Activated naive CD8-positive, alpha-beta T cell treated with anti-CD3 and anti-CD28 coated beads, Interleukin-2, amount 50 U/mL, for 24 hours (primary cell): ENCODE measurements at regions not wholly inside any gene's neighbourhood (a gene's known extent, or its start where the extent isn't known, plus 50 kb on each side); places are given as distances from the start of the nearest gene placed in this dataset.

Experiments used
- ATAC-seq: fragments of 150-1000 bp; cut with Tn5 transposase; one replicate; pipeline ENCODE4 v1.10.0; 2021
- DNase-seq: peaks from one replicate; pipeline ENCODE4 v3.0.0; 2021
- H3K27ac Mint-ChIP-seq: one replicate; pipeline ENCODE4 v1.8.0; 2021; ENCODE audit warnings: mild to moderate bottlenecking, mixed read lengths
- H3K27me3 Mint-ChIP-seq: one replicate; pipeline ENCODE4 v1.8.0; 2021; ENCODE audit warnings: mixed read lengths
- H3K36me3 Mint-ChIP-seq: one replicate; pipeline ENCODE4 v1.8.0; 2021; ENCODE audit warnings: low read depth, mixed read lengths
- H3K4me1 Mint-ChIP-seq: one replicate; pipeline ENCODE4 v1.8.0; 2021; ENCODE audit warnings: mixed read lengths
- H3K4me3 Mint-ChIP-seq: one replicate; pipeline ENCODE4 v1.8.0; 2021; ENCODE audit warnings: mild to moderate bottlenecking, moderate library complexity, mixed read lengths
- H3K9me3 Mint-ChIP-seq: one replicate; pipeline ENCODE4 v1.8.0; 2021; ENCODE audit warnings: mixed read lengths

- DNase-seq, result no peak
- no peak for ATAC-seq
- Mint-ChIP-seq H3K27ac (no peak overlapping the region), H3K36me3 (no peaks in the 10 kb centered on the region), H3K4me3 (no peak overlapping the region), H3K4me1 (no peaks in the 10 kb centered on the region), H3K9me3 (peaks cover 8% of the 10 kb centered on the region), H3K27me3 (no peaks in the 10 kb centered on the region)
Measured at GRCh38 chr1:14437417-14437918, 161.0 kb upstream of the KAZN start.

DNA sequence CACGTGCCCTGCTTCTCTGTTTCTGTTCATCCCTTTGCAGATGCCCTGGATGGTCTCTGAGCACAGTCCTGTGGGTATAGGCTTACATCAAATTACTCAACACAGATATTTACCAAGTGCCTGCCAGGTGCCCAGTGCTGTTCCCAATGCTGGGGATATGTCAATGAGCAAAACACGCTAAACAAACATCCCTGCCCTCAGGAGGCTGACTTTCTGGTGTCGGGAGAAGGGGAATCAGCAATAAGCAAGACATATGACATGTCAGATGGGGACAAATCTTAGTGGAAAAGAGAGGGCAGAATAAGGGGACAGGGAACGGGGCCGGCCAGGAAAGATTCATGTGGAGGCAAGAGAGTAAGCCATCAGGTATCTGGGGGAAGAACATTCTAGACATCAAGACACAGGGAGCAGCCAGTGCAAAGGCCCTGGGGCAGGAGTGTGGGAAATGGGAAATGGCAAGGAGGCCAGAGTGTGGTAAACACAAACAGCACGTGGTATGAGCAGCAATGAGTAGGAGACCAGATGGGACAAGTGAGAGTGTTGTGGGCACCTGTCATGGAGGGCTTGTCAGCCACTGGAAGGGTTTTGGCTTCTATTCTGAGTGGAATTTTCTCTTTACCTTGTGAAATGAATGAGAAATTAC lies 160.2 kb upstream of the KAZN start:
- Mint-ChIP-seq H3K9me3 (peaks cover under 1% of the 10 kb centered on the region), H3K4me1 (no peaks in the 10 kb centered on the region), H3K27me3 (no peaks in the 10 kb centered on the region), H3K27ac (no peak overlapping the region), H3K36me3 (no peaks in the 10 kb centered on the region), H3K4me3 (no peak overlapping the region)
- ATAC-seq (no peak), DNase-seq (no peak)

GRCh38 chr1:14439015-14439414 lies 159.5 kb upstream of the KAZN start:
- DNase-seq, result no peak
- no peak for ATAC-seq
- no peaks in the 10 kb centered on the region for H3K36me3 Mint-ChIP-seq
- no peaks in the 10 kb centered on the region for H3K4me1 Mint-ChIP-seq
- H3K4me3 Mint-ChIP-seq, result no peak overlapping the region
- H3K9me3 Mint-ChIP-seq, result no peaks in the 10 kb centered on the region
- no peaks in the 10 kb centered on the region for H3K27me3 Mint-ChIP-seq
- H3K27ac Mint-ChIP-seq, result no peak overlapping the region

GRCh38 chr1:14440166-14440565 lies 158.3 kb upstream of the KAZN start:
- no peak overlapping the region for H3K4me3 Mint-ChIP-seq
- no peak for DNase-seq
- no peaks in the 10 kb centered on the region for H3K27me3 Mint-ChIP-seq
- H3K4me1 Mint-ChIP-seq, result no peaks in the 10 kb centered on the region
- no peaks in the 10 kb centered on the region for H3K36me3 Mint-ChIP-seq
- H3K9me3 Mint-ChIP-seq, result no peaks in the 10 kb centered on the region
- no peak for ATAC-seq
- H3K27ac Mint-ChIP-seq, result no peak overlapping the region

GRCh38 chr1:14440731-14441130 lies 157.8 kb upstream of the KAZN start:
- Mint-ChIP-seq H3K27me3 (no peaks in the 10 kb centered on the region), H3K36me3 (no peaks in the 10 kb centered on the region), H3K4me3 (no peak overlapping the region), H3K27ac (no peak overlapping the region), H3K4me1 (no peaks in the 10 kb centered on the region), H3K9me3 (no peaks in the 10 kb centered on the region)
- DNase-seq, result no peak
- ATAC-seq, result no peak

GRCh38 chr1:14441302-14441741 lies 157.2 kb upstream of the KAZN start:
- ATAC-seq, result no peak
- H3K4me1 Mint-ChIP-seq, result no peaks in the 10 kb centered on the region
- DNase-seq, result no peak
- H3K4me3 Mint-ChIP-seq, result no peak overlapping the region
- no peak overlapping the region for H3K27ac Mint-ChIP-seq
- no peaks in the 10 kb centered on the region for H3K27me3 Mint-ChIP-seq
- H3K9me3 Mint-ChIP-seq, result no peaks in the 10 kb centered on the region
- no peaks in the 10 kb centered on the region for H3K36me3 Mint-ChIP-seq

GRCh38 chr1:14442669-14443068 lies 155.8 kb upstream of the KAZN start:
- Mint-ChIP-seq H3K9me3 (no peaks in the 10 kb centered on the region), H3K4me3 (no peak overlapping the region), H3K36me3 (no peaks in the 10 kb centered on the region), H3K4me1 (no peaks in the 10 kb centered on the region), H3K27ac (no peak overlapping the region), H3K27me3 (no peaks in the 10 kb centered on the region)
- DNase-seq (no peak), ATAC-seq (no peak)

- Mint-ChIP-seq H3K27me3 (no peaks in the 10 kb centered on the region), H3K4me1 (no peaks in the 10 kb centered on the region), H3K9me3 (no peaks in the 10 kb centered on the region), H3K36me3 (no peaks in the 10 kb centered on the region), H3K4me3 (no peak overlapping the region), H3K27ac (no peak overlapping the region)
- ATAC-seq (no peak), DNase-seq (no peak)
Measured at GRCh38 chr1:14443164-14443787, 155.2 kb upstream of the KAZN start.

DNA sequence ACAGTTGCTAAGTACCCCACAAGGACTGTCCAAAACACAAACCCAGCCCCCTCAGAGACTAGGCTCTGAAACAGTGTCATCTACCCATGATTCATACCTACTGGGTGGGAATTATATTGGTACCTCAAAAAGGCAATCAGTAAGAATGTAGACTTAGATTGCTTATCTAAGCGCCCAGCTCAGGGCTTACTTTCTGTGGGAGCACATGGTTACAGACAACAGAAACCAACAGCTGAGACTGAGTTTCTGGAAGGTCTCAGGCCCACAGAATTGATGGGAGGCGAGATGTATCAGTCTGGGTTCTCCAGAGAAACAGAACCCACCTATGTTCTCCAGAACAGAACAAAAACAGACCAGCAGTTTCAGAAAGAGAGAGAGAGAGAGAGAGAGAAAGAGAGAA lies 147.3 kb upstream of the KAZN start:
- DNase-seq (no peak), ATAC-seq (no peak)
- Mint-ChIP-seq H3K4me3 (no peak overlapping the region), H3K9me3 (no peaks in the 10 kb centered on the region), H3K4me1 (no peaks in the 10 kb centered on the region), H3K36me3 (no peaks in the 10 kb centered on the region), H3K27me3 (no peaks in the 10 kb centered on the region), H3K27ac (no peak overlapping the region)

DNA sequence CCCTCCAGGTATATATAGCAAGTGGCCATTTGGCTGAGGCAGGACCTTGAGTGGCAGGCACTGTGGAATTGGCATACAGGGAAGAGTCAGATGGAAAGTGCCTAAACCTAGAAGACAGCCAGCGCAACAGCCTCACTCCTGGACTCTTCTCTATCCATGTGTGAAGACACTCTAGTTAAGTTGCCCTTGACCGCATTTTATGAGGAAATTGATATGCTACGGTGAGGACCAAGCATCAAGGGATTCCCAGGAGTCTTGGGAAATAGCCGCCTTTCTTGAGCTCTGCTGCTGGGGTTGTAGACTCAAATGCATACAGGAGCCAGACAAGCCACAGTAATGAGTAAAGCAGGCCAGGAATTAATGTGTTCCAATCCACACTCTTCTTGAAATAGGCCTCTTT lies 145.9 kb upstream of the KAZN start:
- H3K27ac Mint-ChIP-seq, result no peak overlapping the region
- H3K27me3 Mint-ChIP-seq, result no peaks in the 10 kb centered on the region
- DNase-seq (no peak), ATAC-seq (no peak)
- H3K9me3 Mint-ChIP-seq, result no peaks in the 10 kb centered on the region
- no peak overlapping the region for H3K4me3 Mint-ChIP-seq
- H3K4me1 Mint-ChIP-seq, result no peaks in the 10 kb centered on the region
- no peaks in the 10 kb centered on the region for H3K36me3 Mint-ChIP-seq

- H3K4me3 Mint-ChIP-seq, result no peak overlapping the region
- H3K27ac Mint-ChIP-seq, result no peak overlapping the region
Measured at GRCh38 chr1:14460173-14460572, 138.3 kb upstream of the KAZN start.

DNA sequence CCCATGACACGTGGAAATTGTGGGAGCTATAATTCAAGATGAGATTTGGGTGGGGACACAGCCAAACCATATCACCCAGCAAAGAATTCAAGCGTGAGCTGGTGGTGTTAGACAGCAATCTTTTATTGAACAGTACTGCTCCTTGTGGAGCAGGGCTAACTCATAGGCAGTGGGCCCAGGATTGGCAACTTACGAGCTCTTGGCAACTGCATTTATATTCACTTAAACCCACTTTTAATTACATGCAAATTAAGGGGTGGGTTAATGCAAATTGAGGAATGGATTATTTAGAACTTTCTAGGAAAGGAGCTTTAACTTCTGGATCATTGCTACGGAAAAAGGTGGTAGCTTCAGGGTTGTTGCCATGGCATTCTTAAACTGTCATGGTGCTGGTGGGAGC lies 135.6 kb upstream of the KAZN start:
- Mint-ChIP-seq H3K36me3 (no peaks in the 10 kb centered on the region), H3K4me3 (no peak overlapping the region), H3K27ac (no peak overlapping the region), H3K9me3 (no peaks in the 10 kb centered on the region), H3K27me3 (no peaks in the 10 kb centered on the region), H3K4me1 (no peaks in the 10 kb centered on the region)
- DNase-seq (no peak), ATAC-seq (no peak)

More at GRCh38 chr1:14460173-14460572, 138.3 kb upstream of the KAZN start:
- ATAC-seq (no peak), DNase-seq (no peak)
- Mint-ChIP-seq H3K9me3 (no peaks in the 10 kb centered on the region), H3K36me3 (no peaks in the 10 kb centered on the region), H3K27me3 (no peaks in the 10 kb centered on the region), H3K4me1 (no peaks in the 10 kb centered on the region)

DNA sequence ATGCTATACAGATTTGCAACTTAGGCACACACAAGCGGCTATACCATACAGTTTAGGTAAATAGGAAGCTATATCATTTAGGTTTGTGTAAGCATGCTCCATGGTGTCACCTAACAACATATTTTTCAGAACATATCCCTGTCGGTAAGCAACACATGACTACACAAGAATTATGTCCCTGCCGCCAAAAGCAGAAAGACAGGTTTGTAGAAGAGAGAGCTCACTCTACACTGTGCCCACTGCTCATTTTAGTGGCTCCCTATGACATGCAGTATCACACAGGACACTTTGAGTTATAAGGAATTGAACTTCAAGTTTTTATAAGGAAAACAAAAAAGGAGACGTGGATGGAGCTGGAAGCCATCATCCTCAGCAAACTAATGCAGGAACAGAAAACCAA lies 132.5 kb upstream of the KAZN start:
- H3K4me1 Mint-ChIP-seq, result no peaks in the 10 kb centered on the region
- ATAC-seq (no peak), DNase-seq (no peak)
- no peaks in the 10 kb centered on the region for H3K27me3 Mint-ChIP-seq
- no peaks in the 10 kb centered on the region for H3K36me3 Mint-ChIP-seq
- no peaks in the 10 kb centered on the region for H3K9me3 Mint-ChIP-seq
- H3K27ac Mint-ChIP-seq, result no peak overlapping the region
- no peak overlapping the region for H3K4me3 Mint-ChIP-seq

- no peak for ATAC-seq
- Mint-ChIP-seq H3K27me3 (peaks cover 2% of the 10 kb centered on the region), H3K4me3 (no peak overlapping the region), H3K9me3 (no peaks in the 10 kb centered on the region), H3K27ac (no peak overlapping the region), H3K36me3 (no peaks in the 10 kb centered on the region), H3K4me1 (no peaks in the 10 kb centered on the region)
- no peak for DNase-seq
Measured at GRCh38 chr1:14467112-14467511, 131.4 kb upstream of the KAZN start.

- ATAC-seq (no peak), DNase-seq (no peak)
- H3K9me3 Mint-ChIP-seq, result peaks cover 3% of the 10 kb centered on the region
- H3K36me3 Mint-ChIP-seq, result no peaks in the 10 kb centered on the region
- H3K27ac Mint-ChIP-seq, result no peak overlapping the region
- no peaks in the 10 kb centered on the region for H3K4me1 Mint-ChIP-seq
- H3K27me3 Mint-ChIP-seq, result peaks cover 2% of the 10 kb centered on the region
- no peak overlapping the region for H3K4me3 Mint-ChIP-seq
Measured at GRCh38 chr1:14468751-14469150, 129.7 kb upstream of the KAZN start.
